ENCODE measurements at regions not wholly inside any gene's neighbourhood (a gene's known extent, or its start where the extent isn't known, plus 50 kb on each side); places are given as distances from the start of the nearest gene placed in this dataset.

DNA sequence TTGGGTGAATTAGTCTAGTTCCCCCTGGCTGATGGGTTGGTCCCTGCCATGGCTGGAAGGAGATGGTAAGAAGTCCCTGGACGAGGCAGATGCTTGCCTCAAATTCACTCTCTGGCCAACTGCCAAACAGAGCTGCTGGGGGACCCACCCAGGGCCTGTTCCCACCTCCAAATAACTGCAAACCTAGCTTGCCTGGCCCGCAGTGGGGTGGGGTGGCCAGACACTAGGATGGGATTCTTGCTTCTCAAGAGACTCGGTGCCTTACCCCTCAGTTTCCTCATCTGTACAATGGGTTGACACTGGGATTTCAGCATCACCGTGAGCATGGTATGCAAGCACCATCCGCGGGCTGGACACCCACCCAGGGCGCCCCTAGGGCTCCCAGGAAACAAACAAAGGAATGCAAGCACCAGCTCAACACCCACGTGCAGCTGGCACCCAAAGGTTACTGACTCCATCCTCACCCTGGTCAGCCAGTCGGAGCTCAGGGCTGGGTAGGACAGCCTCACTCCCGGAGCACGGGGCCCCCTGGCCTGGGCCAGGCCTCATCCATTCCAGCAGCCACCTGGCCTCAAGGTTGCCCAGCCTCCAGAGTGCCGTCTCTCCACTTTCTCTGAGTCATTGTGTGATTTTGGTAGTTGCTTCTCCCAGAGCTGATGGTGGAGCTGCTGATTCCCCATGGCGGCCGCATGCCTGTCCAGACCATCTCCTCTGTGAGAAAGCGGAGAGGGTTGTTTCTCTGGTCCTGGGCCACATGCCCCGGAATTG lies 205.2 kb upstream of the RTL1 start:
- DNase-seq (ENCODE audit: low spot score): no peak

DNA sequence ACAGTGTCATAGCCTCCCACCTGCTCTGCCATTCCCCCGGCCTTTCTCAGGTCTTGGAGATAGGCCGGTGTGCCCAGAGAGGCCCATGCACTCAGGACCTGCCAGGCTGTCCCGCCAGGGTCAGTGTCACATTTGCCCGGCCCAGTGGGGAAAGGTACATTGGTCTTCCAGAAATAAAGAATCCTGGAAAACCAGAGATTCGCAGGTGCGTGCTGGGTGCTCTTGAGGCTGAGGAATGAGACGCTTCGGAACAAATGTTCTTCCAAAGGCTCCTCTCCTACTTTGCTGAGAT lies 205.8 kb upstream of the RTL1 start:
- no peak for DNase-seq (ENCODE audit: low spot score)

DNA sequence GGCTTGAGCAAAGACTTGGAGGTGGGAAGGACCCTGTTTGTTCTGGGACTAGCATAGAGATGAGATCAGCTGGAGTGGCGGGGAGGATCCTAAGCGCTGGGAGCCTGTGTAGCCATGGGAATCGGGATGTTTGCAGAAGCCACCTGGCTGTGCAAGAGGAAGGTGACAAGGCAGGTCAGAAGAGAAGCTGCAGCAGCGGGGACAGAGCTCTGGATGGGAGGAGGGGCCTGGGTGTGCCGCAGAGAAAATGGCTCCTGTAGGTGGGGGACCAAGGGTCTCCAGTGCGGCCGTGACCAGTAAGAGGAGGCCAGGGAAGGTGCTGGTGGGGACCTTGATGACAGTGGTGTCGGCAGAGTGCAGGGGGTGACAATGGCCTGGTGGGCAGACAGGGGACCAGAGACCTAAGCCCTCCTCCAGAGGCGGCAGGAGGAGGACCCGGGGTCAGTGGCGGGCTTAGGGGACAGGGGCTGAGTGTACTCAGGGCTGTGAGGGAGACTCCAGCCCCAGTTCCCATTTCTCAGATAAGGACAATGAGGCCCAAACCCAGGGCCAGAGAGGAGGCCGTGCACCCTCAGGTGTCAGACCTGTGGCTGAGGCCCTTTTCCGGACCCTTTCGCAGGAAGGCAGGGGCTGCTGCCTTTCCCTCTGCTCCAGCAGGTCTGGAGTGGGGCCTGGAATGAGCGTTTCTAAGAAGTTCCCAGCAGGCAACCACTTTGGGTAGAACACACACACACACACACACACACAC lies 206.6 kb upstream of the RTL1 start:
- no peak for DNase-seq (ENCODE audit: low spot score)

DNA sequence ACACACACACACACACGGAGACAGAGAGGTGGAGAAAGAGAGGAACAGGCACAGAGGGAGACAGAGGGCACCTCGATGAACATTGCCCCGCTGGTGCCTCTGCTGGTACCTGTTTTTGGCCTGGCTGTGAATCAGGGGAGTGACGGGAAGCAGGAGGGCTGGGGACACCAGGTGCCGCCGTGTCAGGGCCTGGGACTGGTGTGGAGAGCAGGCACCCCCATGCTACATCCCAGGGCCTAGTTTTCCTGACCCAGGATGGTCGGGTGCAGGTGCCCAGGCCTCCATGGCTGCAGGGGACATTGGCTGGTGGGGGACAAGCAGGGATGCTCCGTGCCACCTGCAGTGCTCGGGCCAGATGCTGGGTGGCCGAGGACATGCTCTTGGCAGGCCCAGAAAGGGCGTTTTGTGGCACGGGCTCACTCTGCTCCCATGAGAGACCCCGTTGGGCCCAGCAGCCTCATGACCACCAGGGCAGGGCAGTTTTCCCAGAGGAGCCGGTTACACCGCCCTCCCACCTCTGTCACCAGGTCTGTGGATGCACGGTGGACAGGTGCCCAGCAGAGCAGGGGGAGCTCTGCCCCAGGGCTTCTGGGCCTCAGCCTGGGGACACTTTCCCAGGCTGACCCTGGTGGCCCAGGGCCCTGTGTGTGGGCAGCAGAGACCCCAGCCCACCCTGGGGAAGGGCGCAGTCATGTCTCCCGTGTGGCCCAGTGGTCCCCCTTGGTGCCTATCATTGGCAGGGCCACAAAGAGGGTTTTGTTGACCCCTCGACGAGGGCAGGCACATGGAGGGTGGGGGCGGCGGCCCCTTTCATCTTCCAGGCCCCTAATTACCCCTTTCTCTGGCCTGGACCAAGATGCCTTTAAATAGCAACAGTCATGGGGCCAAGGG lies 207.5 kb upstream of the RTL1 start:
- DNase-seq (ENCODE audit: low spot score): no peak

DNA sequence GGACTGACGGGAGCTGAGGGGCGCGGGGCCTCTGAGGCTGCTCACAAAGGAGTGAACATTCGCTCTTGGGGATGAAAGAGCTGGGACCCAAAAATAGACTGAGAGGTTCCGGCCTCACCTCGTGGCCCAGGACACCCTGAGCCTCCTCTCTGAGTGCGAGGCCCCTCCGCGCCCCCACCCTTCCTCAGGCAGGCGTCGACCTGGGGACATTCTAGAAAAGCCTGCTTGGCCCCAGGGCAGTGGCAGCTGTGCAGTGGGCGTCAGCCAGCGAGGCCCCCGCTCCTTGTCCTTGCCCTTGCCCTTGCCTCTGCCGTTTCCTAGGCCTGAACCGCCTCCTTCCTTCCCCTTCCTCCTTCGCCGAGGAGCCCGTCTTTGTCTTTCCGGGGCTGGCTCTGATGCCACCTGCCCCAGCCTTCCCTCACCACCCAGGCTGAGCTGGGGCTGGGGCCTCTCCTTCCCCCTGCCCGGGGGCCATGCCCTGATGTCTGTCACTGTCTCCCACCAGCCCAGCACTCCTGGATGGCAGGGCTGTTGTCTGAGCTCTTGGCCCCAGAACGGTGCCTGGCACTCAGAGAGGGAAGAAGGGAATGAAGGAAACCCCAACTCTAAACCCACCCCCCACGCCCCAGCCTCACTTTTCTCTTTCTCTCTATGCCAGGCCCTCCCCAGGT lies 208.2 kb upstream of the RTL1 start:
- no peak for DNase-seq (ENCODE audit: low spot score)

DNA sequence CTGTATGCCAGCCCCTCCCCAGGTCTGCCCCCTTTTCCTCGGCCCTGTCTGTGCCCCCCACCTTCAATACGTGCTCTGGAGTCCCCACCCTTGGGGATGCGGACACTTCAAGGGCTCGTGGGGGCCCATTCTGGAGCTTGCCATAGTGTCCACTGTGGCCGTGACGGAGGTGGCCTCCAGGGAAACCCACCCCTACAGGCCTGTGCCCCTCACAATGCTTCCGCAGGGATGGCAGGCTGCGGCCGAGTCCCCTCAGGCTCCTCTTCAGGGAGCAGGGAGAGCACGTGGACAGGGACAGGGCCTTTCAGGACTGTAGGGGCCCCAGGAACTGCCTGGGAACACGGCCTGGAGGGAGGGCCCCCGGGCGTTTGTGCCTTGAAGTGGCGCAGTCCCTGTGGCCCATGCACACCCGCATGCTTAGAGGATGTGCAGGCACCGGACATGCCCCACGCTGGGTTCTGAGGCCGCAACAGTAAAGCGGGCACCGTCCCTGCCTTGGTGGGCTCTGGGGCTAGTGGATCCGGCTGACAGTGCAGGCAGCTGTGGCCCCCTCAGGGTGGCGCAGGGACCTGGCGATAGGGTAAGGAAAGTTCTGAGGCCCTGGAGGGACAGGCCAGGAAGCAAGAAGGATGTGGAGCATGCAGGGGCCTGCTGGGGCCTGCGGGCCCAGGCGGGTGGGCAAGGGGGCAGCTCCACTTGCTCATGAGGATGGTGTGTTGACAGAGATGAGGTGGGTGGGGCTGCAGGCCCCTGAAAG lies 209.0 kb upstream of the RTL1 start:
- no peak for DNase-seq (ENCODE audit: low spot score)

DNA sequence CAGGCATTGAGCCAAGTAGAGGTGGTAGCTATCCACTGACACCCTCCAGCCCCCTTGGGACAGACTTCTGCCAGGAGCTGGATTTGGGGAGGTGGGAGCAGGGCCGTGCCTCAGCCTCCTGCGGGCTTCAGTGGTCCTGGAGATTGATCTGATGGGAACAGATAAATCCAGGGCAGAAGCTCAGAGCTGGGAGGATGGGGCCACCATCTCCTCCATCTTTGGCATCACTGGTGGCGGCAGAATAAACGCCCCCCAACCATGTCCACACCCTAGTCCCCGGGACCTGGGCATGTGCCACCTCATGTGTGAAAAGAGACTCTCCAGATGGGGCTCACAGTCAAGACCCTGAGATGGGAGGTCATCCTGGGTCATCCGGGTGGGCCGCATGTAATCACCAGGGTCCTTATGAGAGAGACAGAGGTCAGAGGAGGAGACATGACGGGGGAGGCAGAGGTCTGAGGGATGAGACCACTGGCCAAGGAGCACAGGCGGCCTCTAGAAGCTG lies 209.6 kb upstream of the RTL1 start:
- DNase-seq (ENCODE audit: low spot score): no peak

DNA sequence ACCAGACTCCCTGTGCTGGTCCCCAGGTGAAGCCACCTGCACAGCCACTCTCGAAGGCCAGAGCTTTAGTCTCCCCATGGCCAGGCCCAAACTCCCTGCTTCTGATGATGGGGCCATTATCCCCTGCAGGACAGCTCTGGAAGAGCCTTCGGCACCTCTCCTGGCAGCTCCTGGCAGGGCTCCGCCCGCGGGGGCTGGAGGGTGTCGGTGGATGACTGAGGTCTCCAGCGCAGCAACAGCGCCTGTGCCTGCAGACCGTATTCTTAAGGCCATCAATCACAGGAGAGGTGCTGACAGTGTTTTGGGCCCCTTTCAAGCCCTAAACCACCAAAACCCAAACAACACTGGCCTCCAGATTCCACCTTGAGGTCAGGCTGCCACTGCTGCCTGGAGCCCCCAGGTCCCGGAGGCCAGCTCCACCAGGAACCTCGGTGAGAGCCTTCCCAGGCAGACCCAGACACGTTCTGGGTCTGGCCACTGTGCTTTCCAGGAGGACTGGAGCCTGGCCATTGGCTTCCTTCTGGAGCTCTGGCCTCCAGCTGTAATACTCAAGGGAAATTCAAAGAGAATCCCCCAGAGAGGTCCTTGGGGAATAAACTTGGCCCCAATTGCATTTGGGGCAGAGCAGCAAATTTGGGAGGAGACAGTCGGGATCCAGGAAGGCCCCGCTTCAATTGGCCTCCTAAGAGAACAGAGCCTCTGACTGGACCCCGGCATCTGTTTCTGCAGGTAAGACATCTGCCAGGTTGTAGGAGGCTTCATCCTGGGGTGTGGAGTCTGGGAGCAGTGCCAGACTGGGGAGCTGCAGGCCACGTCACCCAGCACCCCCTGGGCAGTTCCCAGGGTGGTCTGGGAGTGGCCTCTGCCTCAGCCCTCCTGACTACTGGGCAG lies 210.6 kb upstream of the RTL1 start:
- DNase-seq (ENCODE audit: low spot score): no peak

DNA sequence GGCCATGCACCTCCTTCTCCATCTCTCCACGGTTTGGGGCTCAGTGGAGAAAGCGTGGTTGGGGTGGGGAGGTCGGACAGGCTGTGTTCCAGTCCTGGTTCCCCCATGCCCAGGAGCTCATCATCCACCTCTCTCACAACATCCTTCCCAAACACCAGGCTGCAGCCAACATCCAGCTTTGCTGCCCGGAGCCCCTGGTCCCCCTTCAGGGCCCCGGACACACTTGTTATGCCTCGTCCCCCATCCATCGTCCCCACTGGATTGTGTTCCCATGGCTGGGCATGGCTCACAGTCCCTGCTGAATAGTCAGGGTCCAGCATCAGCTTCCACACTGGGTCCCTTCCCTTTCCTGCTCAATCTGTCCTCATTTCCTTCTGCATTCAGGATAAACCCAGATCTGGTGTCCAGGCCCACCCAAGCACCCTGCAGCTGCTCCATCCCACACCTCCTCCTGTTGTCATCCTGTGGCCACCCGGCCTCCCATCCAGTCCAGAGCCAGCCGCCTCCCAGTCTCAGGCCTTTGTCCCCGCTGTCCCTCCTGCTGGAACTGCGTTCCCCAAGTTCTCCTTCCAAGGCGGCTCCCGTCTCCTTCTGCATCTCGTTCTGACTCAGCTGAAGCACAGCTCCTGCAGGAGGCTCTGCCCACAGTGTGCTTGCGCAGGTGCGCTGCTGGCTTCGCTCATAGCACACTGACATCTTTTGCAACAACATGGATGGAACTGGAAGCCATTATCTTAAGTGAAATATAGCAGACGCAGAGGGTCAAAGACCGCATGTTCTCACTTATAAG lies 211.4 kb upstream of the RTL1 start:
- no peak for DNase-seq (ENCODE audit: low spot score)

DNA sequence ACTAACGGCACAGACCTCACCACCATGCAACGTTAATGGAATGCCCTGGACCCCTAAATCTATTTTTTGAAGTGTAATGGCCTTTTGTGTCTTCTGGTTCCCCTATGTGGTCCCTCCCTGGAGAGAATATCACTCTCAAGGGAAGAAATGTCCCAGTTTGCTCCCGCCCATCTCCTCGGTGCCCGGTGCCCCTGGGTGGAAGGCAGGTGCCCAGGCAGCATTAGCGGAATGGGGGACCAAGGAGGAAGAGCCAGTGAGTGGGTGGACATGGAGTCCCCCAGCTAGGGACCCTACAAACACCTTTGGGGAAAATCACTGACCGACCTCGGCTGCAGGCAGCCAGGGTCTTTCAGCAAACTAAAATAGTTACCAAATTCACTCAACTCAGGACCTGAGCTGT lies 212.1 kb upstream of the RTL1 start:
- no peak for DNase-seq (ENCODE audit: low spot score)

DNA sequence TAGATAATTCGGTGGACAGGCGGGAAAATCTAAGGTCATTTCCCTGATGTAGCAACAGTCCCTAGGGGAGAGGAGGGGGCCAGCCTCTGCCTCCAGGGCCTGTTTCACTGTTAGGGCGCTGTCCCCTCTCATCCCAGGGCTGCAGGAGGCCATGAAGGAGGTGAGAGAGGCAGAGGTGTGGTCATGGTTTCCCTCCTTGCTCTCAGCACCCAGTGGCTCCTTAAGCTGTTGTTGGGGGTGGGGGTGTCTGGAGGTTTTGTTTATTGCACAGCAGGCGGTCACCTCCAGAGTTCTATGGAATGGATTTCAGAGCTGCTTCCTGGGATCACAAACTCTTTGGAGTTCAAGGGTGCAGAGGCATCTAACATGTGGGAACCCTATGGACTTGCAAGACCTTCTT lies 212.5 kb upstream of the RTL1 start:
- DNase-seq (ENCODE audit: low spot score): no peak

DNA sequence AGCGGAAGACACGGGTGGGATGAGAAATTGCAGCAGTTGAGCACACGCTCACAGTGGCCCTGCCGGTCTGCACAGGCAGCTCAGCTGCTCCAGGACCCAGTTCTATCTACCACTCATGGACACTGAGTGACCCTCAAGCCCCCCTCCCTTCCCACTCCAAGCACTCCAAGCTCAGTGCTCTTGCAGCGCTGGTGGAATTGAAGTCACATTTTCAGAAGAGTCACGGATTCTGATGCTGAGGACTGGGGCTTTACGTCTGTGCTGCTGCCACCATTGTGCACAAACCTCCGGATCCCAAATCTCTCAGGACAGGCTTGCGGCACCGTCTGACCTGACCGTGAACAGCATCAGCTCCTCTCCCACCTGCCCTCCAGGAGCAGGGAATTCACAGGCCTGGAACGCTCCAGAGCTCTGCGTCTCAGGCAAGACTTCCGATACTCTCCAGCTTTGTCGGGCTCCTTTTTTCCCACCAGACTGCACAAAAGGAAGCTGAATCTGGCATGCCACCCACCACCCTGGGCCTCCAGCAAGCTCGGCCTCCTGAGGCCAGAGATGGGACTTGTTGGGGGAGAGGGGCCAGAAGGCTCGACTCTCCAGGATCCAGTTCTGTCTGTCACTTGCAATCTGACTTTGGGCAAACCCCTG lies 213.1 kb upstream of the RTL1 start:
- no peak for DNase-seq (ENCODE audit: low spot score)

DNA sequence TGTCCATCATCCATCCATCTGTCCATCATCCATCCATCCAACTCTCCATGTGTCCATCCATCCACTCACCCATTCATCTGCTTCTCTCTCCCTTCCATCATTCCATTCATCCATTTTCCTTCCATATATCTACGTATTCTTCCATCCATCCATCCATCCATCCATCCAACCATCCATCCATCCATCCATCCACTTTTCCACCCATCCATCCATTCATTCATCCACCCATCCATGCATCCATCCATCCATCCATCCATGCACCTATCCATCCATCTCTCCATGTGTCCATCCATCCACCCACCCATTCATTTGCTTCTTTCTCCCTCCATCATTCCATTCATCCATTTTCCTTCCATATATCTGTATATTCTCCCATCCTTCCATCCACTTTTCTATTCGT lies 214.0 kb upstream of the RTL1 start:
- DNase-seq (ENCODE audit: low spot score): no peak

DNA sequence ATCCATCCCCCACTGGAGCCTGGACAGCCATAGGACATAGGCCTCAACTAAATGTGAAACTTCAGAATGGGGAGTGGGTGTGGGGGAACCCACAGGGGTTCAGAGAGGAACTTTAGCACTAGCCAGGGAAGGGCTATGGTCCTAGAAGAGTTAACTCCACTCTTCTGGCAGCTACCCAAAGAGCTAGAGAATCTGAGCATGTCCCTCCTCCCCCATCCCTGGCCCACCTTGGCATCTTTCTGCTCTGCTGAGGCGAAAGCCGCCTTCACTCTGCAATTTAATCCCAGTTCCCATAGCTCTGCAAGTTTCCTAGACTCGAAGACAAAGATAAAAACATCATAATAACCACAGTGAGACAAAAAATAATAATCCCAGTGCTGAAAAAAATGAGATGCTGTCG lies 214.7 kb upstream of the RTL1 start:
- DNase-seq (ENCODE audit: low spot score): no peak

DNA sequence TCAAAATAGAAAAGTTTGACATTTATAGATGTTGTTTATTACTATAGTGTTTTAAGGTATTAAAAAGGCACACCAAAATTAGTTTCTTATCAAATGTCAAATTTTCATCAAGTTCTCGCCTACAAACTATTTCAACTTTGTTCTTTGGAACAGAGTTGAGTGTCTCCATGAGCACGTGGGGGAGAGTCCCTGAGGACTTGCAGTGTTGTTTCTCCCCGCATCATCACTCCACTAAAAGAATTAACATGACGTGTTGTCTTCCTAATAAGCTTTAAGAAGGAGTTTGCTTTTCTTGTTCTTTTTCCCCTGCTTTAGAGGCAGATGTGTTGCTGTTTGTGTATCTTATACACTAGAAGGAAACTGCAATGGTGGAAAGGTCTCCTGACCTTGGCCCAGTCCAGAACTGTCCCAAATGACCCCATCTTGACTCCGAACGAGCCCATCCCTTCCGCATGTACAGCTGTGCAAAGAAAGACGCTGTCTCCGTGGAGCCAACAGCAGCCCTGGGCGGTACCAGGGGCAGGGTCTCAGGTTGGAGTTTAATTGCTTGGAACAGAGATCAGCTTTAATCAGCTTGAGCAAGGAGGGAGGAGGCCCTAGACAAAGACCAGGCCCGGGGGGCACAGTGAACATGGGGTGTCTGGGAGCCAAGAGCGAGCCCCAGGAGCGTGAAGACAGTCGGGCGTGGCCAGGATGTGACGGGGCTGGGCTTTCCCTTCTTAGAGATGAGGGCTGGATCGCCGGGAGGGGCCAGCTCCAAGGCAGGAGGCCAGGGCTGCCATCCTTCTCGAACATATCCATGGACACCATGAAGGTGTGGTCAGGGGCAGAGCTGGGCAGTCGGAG lies 215.4 kb upstream of the RTL1 start:
- no peak for DNase-seq (ENCODE audit: low spot score)

DNA sequence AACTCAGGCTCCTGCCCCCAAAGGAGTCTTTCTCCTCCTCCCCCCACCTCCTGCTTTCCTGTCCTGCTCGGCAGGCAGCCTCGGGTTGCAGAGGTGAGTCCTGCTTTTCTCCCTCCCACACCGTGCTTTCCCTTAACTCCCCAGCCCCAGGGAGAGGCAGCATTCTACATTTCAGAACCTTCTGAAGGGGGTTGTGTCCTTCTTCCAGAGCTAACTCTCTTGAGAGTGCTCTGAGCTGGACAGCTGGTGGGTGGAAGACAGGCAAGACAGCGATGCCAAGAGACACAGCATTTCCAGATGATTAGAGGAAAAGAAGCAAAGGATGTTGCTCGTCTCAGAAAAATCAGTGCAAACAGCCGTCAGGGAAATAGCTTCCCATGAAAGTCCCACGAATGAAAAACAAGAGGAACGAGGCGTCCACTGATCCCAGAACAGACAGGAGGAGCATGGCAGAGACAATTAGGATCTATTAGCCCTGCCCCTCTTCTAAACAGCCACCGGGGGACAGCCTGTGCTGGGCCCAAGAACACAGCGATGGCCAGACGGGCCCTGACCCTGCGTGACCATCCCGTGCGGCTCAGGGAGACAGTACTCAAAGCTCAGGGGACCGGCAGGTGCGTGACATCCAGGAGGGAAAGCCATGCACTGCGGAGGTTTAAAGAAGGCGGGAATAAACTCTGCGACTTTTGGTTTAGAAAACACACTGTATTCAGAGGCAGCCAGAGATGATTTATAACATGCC lies 216.5 kb upstream of the RTL1 start:
- DNase-seq (ENCODE audit: low spot score): no peak

Measured in hematopoietic multipotent progenitor cell treated with erythropoietin and hydrocortisone succinate and interleukin-3 and kit ligand, for 17 days (in vitro differentiated cells).